ENCODE measurements at regions not wholly inside any gene's neighbourhood (a gene's known extent, or its start where the extent isn't known, plus 50 kb on each side); places are given as distances from the start of the nearest gene placed in this dataset.

GRCh38 chr5:68776381-68776780 is 317.4 kb upstream of the SLC30A5 start:
- intact Hi-C loops (cut with DNase I): no loop called here
- H3K4me1 ChIP-seq (ENCODE audit: insufficient read depth): no peaks in the 10 kb centered on the region
- DNase-seq: no peak
- WGBS, 3 donors: 88 to 93% (median 90%) methylated on average over 3 of the region's 3 CpGs
- H3K36me3 ChIP-seq: no peaks in the 10 kb centered on the region
- no peaks in the 10 kb centered on the region for H3K9me3 ChIP-seq
- no peak overlapping the region for H3K4me3 ChIP-seq
- H3K27me3 ChIP-seq: no peaks in the 10 kb centered on the region
- no peak for TF ChIP-seq POLR2A (IDR thresholded peaks at IDR 0.05)
- TF ChIP-seq CTCF (IDR thresholded peaks at IDR 0.05): no peak
- no peak for TF ChIP-seq EP300 (IDR thresholded peaks at IDR 0.05)
- H3K27ac ChIP-seq: no peak overlapping the region

GRCh38 chr5:68777135-68777534 is 316.7 kb upstream of the SLC30A5 start:
- Histone ChIP-seq H3K9me3 (no peaks in the 10 kb centered on the region), H3K27ac (no peak overlapping the region), H3K27me3 (no peaks in the 10 kb centered on the region), H3K4me1 (ENCODE audit: insufficient read depth) (no peaks in the 10 kb centered on the region), H3K36me3 (no peaks in the 10 kb centered on the region), H3K4me3 (no peak overlapping the region)
- TF ChIP-seq EP300 (IDR thresholded peaks at IDR 0.05) (no peak), CTCF (IDR thresholded peaks at IDR 0.05) (no peak), POLR2A (IDR thresholded peaks at IDR 0.05) (no peak)
- intact Hi-C loops (cut with DNase I): no loop called here
- DNase-seq: no peak
- WGBS, 3 donors: 76 to 89% (median 87%) methylated on average over 2 of the region's 2 CpGs

GRCh38 chr5:68778484-68778883 is 315.3 kb upstream of the SLC30A5 start:
- intact Hi-C loops (cut with DNase I): no loop called here
- H3K9me3 ChIP-seq: no peaks in the 10 kb centered on the region
- H3K27ac ChIP-seq: no peak overlapping the region
- H3K36me3 ChIP-seq: no peaks in the 10 kb centered on the region
- no peaks in the 10 kb centered on the region for H3K27me3 ChIP-seq
- H3K4me3 ChIP-seq: no peak overlapping the region
- no peak for DNase-seq
- TF ChIP-seq CTCF (IDR thresholded peaks at IDR 0.05) (no peak), POLR2A (IDR thresholded peaks at IDR 0.05) (no peak), EP300 (IDR thresholded peaks at IDR 0.05) (no peak)
- no peaks in the 10 kb centered on the region for H3K4me1 ChIP-seq (ENCODE audit: insufficient read depth)

GRCh38 chr5:68780299-68780955 is 313.4 kb upstream of the SLC30A5 start:
- 78 to 89% (median 85%) methylated on average over 1 of the region's 1 CpG for whole genome bisulfite sequencing, 3 donors

More at GRCh38 chr5:68780299-68780955, 313.4 kb upstream of the SLC30A5 start:
- DNase-seq: no peak
- H3K4me3 ChIP-seq: no peak overlapping the region
- no peak overlapping the region for H3K27ac ChIP-seq
- TF ChIP-seq CTCF (IDR thresholded peaks at IDR 0.05) (no peak), EP300 (IDR thresholded peaks at IDR 0.05) (no peak), POLR2A (IDR thresholded peaks at IDR 0.05) (no peak)
- H3K27me3 ChIP-seq: no peaks in the 10 kb centered on the region
- no peaks in the 10 kb centered on the region for H3K4me1 ChIP-seq (ENCODE audit: insufficient read depth)
- H3K9me3 ChIP-seq: no peaks in the 10 kb centered on the region
- H3K36me3 ChIP-seq: no peaks in the 10 kb centered on the region
- intact Hi-C loops (cut with DNase I): no loop called here

All from ovary (tissue), 7 donors.